Tibial artery (tissue), 4 donors: ENCODE measurements at regions not wholly inside any gene's neighbourhood (a gene's known extent, or its start where the extent isn't known, plus 50 kb on each side); places are given as distances from the start of the nearest gene placed in this dataset.

Experiments used
- DNase-seq, 2 donors: peaks; one replicate each; pipeline ENCODE4 v3.0.0-alpha.2; 2019
- H3K27ac ChIP-seq, 2 donors: fragments of 200-600 bp; sonication (generic) in 1 of 2; 1 replicate in 1 of 2; 2 replicates in 1 of 2; pipeline ENCODE4 v1.5.1; 2018 to 2019; ENCODE audit warnings: mild to moderate bottlenecking in 1 of 2
- H3K27me3 ChIP-seq, 2 donors: fragments of 200-600 bp; sonication (generic) in 1 of 2; one replicate each; pipeline versions ENCODE4 v1.5.1 to v1.6.0; 2016 to 2019
- H3K36me3 ChIP-seq, 3 donors: fragments of 200-600 bp; sonication (generic) in 2 of 3; one replicate each; pipeline ENCODE4 v1.5.1; 2016 to 2019; ENCODE audit warnings: mild to moderate bottlenecking in 2 of 3
- H3K4me1 ChIP-seq, 4 donors: fragments of 200-600 bp; sonication (generic) in 2 of 4; 1 replicate in 3 of 4; 2 replicates in 1 of 4; pipeline ENCODE4 v1.5.1; 2016 to 2019
- H3K4me3 ChIP-seq, 2 donors: fragments of 200-600 bp; sonication (generic) in 1 of 2; 1 replicate in 1 of 2; 2 replicates in 1 of 2; pipeline ENCODE4 v1.5.1; 2018 to 2019; ENCODE audit warnings: mild to moderate bottlenecking in 2 of 2
- H3K9me3 ChIP-seq, 3 donors: fragments of 200-600 bp; sonication (generic) in 1 of 3; one replicate each; pipeline ENCODE4 v1.5.1; 2016 to 2019
- intact Hi-C: fragments of 100-400 bp; cut with DNase I; formaldehyde crosslinking; loops from one replicate; pipeline ENCODE4 v1.15.0; 2023; ENCODE audit warnings: low total_unique reads
- TF ChIP-seq, protein P1 (sequence below), 2 experiments: fragments of 200-600 bp in 1 of 2; fragments of 450-650 bp in 1 of 2; IDR thresholded peaks; one replicate each; pipeline ENCODE4 v1.5.1; 2017 to 2019; ENCODE audit warnings: antibody characterized with exemption in 2 of 2, mild to moderate bottlenecking in 1 of 2, moderate library complexity in 1 of 2

DNA sequence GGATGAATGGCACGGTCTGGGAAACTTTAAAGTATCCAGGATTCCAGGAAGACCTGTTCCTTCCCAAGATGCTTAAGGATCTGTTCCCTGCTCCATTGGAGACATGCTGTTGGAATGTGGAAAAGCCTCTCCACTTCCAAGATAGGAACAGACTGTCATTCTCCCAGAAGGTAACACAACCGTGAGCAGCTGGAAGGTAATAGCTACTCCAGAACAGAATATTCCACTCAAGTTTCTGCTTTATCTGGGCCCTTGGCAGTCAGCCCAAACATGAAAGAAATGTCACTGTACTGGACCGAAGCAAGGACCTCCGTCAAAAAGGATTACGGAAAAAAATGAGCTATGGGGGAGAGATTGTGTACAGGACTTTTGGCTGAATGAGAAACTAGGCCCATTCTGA lies 420.9 kb upstream of the NBEA start:
- no peaks in the 10 kb centered on the region for H3K9me3 ChIP-seq
- TF ChIP-seq, protein P1, sequence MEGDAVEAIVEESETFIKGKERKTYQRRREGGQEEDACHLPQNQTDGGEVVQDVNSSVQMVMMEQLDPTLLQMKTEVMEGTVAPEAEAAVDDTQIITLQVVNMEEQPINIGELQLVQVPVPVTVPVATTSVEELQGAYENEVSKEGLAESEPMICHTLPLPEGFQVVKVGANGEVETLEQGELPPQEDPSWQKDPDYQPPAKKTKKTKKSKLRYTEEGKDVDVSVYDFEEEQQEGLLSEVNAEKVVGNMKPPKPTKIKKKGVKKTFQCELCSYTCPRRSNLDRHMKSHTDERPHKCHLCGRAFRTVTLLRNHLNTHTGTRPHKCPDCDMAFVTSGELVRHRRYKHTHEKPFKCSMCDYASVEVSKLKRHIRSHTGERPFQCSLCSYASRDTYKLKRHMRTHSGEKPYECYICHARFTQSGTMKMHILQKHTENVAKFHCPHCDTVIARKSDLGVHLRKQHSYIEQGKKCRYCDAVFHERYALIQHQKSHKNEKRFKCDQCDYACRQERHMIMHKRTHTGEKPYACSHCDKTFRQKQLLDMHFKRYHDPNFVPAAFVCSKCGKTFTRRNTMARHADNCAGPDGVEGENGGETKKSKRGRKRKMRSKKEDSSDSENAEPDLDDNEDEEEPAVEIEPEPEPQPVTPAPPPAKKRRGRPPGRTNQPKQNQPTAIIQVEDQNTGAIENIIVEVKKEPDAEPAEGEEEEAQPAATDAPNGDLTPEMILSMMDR (IDR thresholded peaks at IDR 0.05), result no peak
- no peaks in the 10 kb centered on the region for H3K4me1 ChIP-seq
- no peak overlapping the region for H3K27ac ChIP-seq
- no peaks in the 10 kb centered on the region for H3K36me3 ChIP-seq
- H3K27me3 ChIP-seq, result no peaks in the 10 kb centered on the region
- intact Hi-C loops, result no loop called here
- DNase-seq, result no peak
- no peak overlapping the region for H3K4me3 ChIP-seq

DNA sequence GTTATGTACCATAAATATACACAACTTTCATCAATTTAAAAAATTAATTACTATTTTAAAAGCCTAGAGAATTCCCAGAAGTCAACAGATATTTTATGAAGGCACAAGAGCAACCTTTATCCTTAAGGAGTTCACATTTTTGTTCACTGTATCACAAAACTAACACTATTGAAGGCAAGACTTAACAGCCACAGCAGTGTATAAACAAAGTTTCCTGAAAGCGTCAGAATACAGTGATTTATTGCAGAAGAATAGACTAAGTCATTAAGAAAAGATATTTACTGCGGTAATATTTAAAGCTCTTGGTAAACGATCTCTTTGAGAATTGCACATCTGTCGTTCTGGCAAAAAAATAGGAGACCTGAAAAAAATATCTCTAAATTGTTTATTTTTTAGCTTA lies 419.3 kb upstream of the NBEA start:
- TF ChIP-seq, protein P1 (IDR thresholded peaks at IDR 0.05), result no peak
- H3K4me3 ChIP-seq, result no peak overlapping the region
- no peaks in the 10 kb centered on the region for H3K9me3 ChIP-seq
- DNase-seq, result no peak
- no peaks in the 10 kb centered on the region for H3K4me1 ChIP-seq
- no peaks in the 10 kb centered on the region for H3K36me3 ChIP-seq
- no peaks in the 10 kb centered on the region for H3K27me3 ChIP-seq
- intact Hi-C loops, result no loop called here
- H3K27ac ChIP-seq, result no peak overlapping the region

DNA sequence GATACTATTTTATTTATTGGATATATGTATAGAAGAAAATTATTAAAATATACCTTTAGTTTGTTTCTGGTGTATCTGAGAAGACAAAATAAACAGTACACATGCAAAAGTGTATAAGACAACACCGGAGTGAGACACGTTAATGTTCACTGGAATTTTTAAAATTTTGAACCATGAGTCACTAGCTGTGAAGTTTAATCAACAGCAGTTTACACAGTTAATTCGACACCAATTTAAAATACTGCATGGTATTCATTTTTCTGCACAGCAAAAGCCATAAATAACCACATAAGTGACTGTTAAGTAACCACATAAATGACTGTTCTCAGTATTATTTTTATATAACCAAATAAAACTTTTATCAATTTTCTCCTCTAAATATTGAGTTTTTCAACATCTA lies 418.7 kb upstream of the NBEA start:
- H3K36me3 ChIP-seq, result no peaks in the 10 kb centered on the region
- no peaks in the 10 kb centered on the region for H3K4me1 ChIP-seq

GRCh38 chr13:34533941-34534340 lies 408.1 kb upstream of the NBEA start:
- DNase-seq, result no peak
- TF ChIP-seq, protein P1 (IDR thresholded peaks at IDR 0.05), result no peak
- H3K27ac ChIP-seq, result no peak overlapping the region
- no peaks in the 10 kb centered on the region for H3K4me1 ChIP-seq
- no peaks in the 10 kb centered on the region for H3K36me3 ChIP-seq
- H3K27me3 ChIP-seq, result no peaks in the 10 kb centered on the region
- peaks cover 0 to 6% (median 0%) of the 10 kb centered on the region in 3 donors for H3K9me3 ChIP-seq
- no peak overlapping the region for H3K4me3 ChIP-seq
- intact Hi-C loops, result no loop called here

More for the DNA sequence above, 418.7 kb upstream of the NBEA start:
- H3K27ac ChIP-seq, result no peak overlapping the region
- no peaks in the 10 kb centered on the region for H3K27me3 ChIP-seq
- TF ChIP-seq, protein P1 (IDR thresholded peaks at IDR 0.05), result no peak
- DNase-seq, result no peak
- intact Hi-C loops, result no loop called here
- no peak overlapping the region for H3K4me3 ChIP-seq
- no peaks in the 10 kb centered on the region for H3K9me3 ChIP-seq

DNA sequence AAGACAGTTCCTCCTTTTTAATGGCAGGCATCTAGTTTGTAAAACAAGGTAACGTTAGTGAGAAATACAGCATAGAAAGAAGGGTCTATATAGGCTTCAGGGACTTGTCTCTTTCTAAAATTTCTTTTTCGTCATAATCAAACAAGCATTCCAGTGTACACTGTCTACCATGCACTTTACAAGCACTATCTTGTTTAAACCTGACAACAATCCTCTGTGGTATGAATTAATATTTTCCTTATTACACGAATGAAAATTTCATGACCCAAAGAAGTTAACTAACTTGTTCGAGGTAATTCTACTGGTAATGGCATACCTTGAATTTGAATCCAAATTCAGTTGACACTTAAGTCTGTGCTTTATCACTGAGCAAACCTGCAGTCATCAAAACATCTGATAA lies 399.7 kb upstream of the NBEA start:
- TF ChIP-seq, protein P1 (IDR thresholded peaks at IDR 0.05), result no peak
- intact Hi-C loops, result no loop called here
- no peak overlapping the region for H3K4me3 ChIP-seq
- H3K4me1 ChIP-seq, result no peaks in the 10 kb centered on the region
- H3K36me3 ChIP-seq, result no peaks in the 10 kb centered on the region
- H3K9me3 ChIP-seq, result no peaks in the 10 kb centered on the region
- DNase-seq, result no peak
- no peaks in the 10 kb centered on the region for H3K27me3 ChIP-seq
- no peak overlapping the region for H3K27ac ChIP-seq

- H3K36me3 ChIP-seq, result no peaks in the 10 kb centered on the region
- DNase-seq, result no peak
- H3K4me3 ChIP-seq, result no peak overlapping the region
- H3K9me3 ChIP-seq, result no peaks in the 10 kb centered on the region
- intact Hi-C loops, result no loop called here
- H3K27me3 ChIP-seq, result no peaks in the 10 kb centered on the region
- H3K27ac ChIP-seq, result no peak overlapping the region
- TF ChIP-seq, protein P1 (IDR thresholded peaks at IDR 0.05), result no peak
- no peaks in the 10 kb centered on the region for H3K4me1 ChIP-seq
Observed at GRCh38 chr13:34543836-34544235, 398.2 kb upstream of the NBEA start.
